Suppressor macrophage (primary cell): ENCODE measurements at regions not wholly inside any gene's neighbourhood (a gene's known extent, or its start where the extent isn't known, plus 50 kb on each side); places are given as distances from the start of the nearest gene placed in this dataset.
A peak's percentile ranks its signal among the peaks of the same experiment; 100 is the strongest.

Experiments
- DNase-seq, 4 experiments: peaks; one replicate each; pipeline ENCODE4 v3.0.0-alpha.2; 2020 to 2022

- DNase-seq, result no peak
These were observed 523.8 kb downstream of the EFNA5 start for GRCh38 chr5:107146901-107147300.

- DNase-seq, result no peak
These were observed 535.3 kb downstream of the EFNA5 start for GRCh38 chr5:107135391-107135790.

DNA sequence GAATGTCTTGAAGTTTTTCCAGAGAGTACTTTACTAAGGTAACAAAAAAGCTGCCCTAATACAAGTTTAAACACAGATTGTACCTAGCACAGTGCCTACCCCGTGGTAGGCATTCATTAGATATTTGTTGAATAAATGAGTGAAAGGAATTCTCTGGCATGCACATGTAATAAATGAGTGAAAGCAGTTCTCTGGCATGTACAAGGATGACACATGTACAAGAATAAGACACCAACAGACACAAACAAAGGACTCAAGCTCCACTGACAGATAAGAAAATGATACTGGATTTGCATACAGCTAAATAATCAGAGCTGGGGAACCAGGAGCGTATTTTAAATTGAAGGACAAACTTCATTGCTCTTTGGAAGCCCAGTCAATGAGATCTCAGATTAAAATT lies 535.8 kb downstream of the EFNA5 start:
- no peak for DNase-seq

GRCh38 chr5:107129051-107129450 lies 541.7 kb downstream of the EFNA5 start:
- DNase-seq, result no peak

DNA sequence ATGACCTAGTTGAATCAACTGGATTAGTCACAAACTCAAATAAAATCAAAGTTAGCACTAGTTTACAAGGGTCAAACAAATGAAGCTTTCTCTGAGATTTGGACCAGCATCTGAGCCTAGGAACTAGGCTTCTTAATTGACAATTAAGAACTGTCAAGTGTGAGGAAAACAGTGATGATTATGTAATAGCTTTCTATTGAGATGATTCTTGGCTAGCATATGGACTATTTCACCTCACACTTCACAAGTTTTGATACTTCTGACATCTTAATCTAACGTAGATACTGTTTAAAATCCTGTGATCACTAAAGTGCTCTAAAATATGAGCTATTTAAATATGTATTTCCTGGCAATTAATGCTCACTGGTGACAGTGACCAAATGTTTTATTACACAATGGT lies 542.9 kb downstream of the EFNA5 start:
- no peak for DNase-seq

DNA sequence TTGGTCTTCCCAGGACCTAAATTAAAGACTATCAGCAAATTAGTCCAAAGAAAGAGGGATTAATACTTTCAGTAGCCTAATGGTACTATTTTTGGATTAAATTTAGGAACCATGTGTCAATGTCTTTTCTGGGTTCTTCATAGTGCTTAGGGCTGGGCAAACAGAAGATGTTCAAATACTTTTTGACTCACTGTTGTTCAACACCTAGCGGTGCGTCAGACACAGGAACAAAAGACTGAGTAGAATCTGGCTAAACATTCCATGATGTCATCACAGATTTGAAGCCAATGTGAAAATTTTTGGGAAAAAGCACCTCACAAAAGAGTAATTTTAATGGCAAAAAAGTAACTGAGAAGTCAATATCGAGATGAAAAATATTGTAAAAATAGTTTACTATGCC lies 544.4 kb downstream of the EFNA5 start:
- DNase-seq, result no peak

- DNase-seq, result no peak
These were observed 546.4 kb downstream of the EFNA5 start for GRCh38 chr5:107124376-107124775.

- no peak for DNase-seq
These were observed 547.7 kb downstream of the EFNA5 start for GRCh38 chr5:107123014-107123413.

DNA sequence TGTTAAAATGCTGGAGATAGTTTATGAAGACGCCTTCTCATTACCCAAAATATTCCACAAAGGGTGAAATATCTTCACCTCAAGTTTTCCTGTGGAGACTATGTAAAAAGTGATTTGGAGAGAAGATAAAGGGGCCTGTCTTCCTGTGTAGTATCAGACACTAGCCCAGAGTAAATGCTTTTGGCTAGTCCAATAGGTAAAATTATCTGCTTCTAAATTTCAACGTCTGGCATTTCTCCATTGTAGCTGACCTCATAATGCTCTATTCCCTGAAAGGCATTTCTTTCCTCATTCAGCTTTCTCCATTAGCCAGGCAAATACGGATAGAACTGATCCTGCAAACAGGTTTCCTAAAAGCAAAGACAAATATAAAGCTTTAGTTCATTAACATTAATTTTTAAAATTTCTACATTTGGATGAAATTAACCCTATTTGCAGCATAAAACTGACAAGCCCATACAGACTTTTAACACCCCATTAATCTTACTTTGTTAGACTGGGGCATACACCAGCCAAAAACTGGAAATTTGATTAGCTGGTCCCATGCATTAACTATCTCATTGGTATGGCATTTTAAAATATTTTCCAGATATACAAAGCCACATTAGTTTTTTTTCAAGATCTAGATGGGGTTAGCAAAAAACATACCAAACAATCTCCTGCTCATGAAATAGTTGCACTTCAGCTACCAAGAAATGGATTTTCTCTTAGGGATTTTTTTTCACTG lies 548.8 kb downstream of the EFNA5 start:
- DNase-seq, result no peak

- DNase-seq, result no peak
These were observed 551.1 kb downstream of the EFNA5 start for GRCh38 chr5:107119656-107120055.

DNA sequence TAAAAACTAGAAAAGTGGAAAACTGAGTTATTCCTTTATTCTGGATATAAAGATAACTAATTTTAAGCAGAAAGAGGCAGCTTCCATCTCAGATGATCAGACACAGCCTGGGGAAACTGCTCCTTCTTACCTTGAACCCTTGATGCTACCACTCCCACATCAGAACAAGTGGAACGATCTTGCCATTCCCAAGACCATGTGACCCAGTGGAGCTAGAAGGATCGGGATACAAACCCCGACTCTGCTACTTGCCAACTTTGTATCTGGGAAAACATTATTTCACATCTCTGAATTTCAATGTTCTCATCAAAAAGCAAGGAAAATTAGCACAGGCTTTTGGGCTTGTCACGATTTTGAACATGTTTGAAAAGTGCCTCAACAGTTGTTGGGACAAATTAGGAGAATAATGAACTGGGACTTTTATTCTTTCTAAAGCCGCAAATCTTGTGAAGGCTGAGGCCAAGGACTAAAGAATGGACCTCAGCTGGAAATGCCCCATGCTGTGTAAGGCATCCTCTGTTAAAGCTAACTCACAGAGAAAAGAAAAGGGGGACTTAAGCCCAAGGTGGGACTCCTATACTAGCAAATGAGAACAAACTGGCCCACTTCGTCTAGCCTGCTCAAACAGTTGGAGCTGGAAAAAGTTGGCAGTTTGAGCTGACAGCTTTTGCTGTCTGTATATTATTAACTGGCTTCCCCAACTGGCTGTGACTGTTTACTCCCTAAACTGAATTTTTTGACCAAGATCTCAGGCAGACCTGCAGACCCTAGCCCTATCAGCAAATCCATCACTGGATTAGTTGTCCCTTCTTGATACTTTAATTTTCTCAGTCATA lies 552.3 kb downstream of the EFNA5 start:
- DNase-seq, result no peak

DNA sequence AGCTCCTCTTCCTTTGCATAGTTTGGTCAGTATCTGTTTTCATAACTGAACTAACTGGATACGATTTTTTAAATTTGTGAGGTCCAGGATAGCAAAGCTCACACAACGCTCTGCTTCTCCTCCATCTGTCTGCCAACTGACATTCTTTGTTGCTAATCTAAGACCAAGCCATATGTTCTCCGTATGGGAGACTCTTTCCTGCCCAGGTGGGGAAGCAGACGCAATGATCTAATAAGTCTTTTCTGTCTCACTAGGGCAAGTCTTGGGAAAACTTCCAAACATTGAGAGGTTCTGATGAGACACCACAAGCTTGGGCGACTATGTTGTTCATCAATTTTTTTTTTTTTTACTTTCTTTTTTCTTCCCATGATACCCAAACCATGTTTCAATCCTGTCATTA lies 558.5 kb downstream of the EFNA5 start:
- DNase-seq, result no peak

GRCh38 chr5:107104040-107104995 lies 566.4 kb downstream of the EFNA5 start:
- DNase-seq, result no peak

GRCh38 chr5:107103522-107103921 lies 567.2 kb downstream of the EFNA5 start:
- no peak for DNase-seq

- no peak for DNase-seq
These were observed 570.6 kb downstream of the EFNA5 start for GRCh38 chr5:107100121-107100520.

DNA sequence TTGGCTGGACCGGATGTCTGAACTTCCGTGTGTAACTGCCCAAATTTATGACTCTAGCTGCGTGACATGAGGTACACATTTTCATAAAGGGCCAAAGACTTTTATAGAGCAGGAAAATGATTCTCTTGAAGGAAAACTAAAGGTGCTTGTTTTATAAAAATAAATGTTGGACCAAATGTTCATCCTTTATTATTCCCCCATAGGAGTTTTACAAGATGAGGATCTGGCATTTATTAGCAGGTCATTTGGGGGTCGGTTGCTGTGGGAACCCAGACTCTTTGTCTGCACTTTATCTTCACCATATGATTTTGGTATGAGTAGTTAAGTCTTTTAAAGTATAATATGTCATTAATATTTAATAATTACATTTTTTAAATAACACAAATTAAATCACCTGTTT lies 571.2 kb downstream of the EFNA5 start:
- DNase-seq, result no peak

GRCh38 chr5:107092695-107093094 lies 578.0 kb downstream of the EFNA5 start:
- no peak for DNase-seq

DNA sequence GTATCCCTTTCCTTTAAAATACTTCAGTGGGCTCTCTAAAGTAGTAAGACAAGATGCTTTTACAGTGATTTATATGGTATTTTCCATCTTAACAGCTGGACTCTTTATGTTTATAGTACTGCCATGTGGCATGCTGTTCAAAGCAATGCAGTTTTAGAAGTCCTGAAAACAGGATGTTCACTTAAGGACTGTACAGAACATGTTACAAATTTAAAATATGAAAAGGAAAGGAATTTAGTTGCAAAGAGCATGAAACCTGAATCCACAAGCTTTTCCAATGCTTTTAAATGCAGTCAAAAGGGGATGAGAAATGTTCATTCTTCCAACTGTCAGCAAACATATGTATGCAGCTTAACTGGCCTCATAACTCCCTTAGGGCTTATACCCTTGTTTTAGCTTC lies 580.2 kb downstream of the EFNA5 start:
- DNase-seq, result no peak

GRCh38 chr5:107088907-107089306 lies 581.8 kb downstream of the EFNA5 start:
- peak in 2 of 4 experiments; percentile 1 to 2 for DNase-seq

DNA sequence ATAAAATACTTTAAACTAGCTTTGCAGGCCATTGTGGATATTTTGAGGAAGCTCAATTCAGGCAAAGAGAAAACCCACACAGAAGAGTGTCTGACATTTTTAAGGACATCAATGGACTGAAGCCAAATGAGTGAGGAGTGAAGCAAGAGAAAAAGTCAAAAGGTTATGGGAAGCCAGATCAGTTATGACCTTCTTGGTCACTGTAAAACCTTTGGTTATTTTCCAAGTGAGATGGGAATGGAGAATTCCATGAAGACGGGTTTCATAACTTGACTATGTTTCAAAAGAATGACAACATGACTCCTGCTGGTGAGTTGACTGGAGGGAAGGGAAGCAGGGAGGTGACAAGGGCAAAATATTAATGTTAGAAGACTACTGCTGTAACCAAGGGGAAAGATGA lies 585.2 kb downstream of the EFNA5 start:
- no peak for DNase-seq

DNA sequence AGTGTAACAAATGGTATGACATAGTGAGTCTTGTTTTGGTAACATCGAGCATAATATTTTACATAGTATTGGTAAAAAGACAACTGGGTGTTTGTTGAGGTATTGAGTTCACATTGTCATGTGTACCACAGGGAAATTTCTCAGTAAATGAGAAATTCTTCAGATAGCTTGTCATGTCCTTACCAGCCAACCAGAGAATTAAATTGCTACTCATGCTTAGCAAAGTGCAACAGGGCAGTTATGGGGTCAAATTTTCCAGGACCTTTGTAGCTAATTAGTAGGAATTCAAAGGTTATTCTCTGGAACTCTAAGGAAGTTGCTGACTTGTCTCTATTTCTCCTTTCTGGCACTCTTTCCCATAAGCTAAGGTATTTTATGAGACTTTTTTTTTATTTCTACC lies 595.7 kb downstream of the EFNA5 start:
- DNase-seq, result no peak

GRCh38 chr5:107072967-107073366 lies 597.8 kb downstream of the EFNA5 start:
- no peak for DNase-seq

- DNase-seq, result no peak
These were observed 598.3 kb downstream of the EFNA5 start for GRCh38 chr5:107072440-107072839.
